Endothelial cell of umbilical vein (primary cell): ENCODE measurements at regions not wholly inside any gene's neighbourhood (a gene's known extent, or its start where the extent isn't known, plus 50 kb on each side); places are given as distances from the start of the nearest gene placed in this dataset.

Experiments
- BruUV-seq: library from RNA; stranded (reverse); fragments of 400-500 nt; replicated peaks from 2 replicates; lab custom pipeline; 2021; lab: Mats Ljungman, UMichigan
- CTCF ChIA-PET: fragments of 300-600, 350-600 bp; sonication (Branson Sonifier 250); formaldehyde crosslinking; loops from one replicate; lab custom pipeline; 2021; ENCODE audit warnings: antibody characterized with exemption, inconsistent platforms; lab: Charles Lee
- POLR2A ChIA-PET: fragments of 300-600, 350-600 bp; sonication (Branson Sonifier 250); formaldehyde crosslinking; loops from one replicate; lab custom pipeline; 2021; ENCODE audit warnings: antibody characterized with exemption, inconsistent platforms; lab: Charles Lee
- DNase-seq: peaks from one replicate; pipeline ENCODE4 v3.0.0-alpha.2; 2011; ENCODE audit warnings: low read depth, low spot score
- FAIRE-seq: peaks from 2 replicates; lab custom pipeline; 2011; peaks lifted over from hg19 to GRCh38; lab: Jason Lieb, UNC
- H2AFZ ChIP-seq: 2 replicates; pipeline ENCODE4 v1.6.0; 2012; ENCODE audit warnings: low read depth, low read length, control low read depth, inconsistent platforms
- H3K27ac ChIP-seq: 2 replicates; pipeline ENCODE4 v1.5.1; 2011; ENCODE audit warnings: low read depth, mild to moderate bottlenecking, control low read depth, low read length, moderate library complexity; ENCODE audit not compliant: insufficient read depth
- H3K27me3 ChIP-seq, 2 experiments: 2 replicates each; pipeline versions ENCODE4 v1.6.0 to v1.6.1; 2011; ENCODE audit warnings: low read length in 2 of 2, mixed read lengths in 1 of 2; ENCODE audit not compliant: control insufficient read depth in 2 of 2, insufficient read depth in 2 of 2
- H3K36me3 ChIP-seq, 2 experiments: 2 replicates in 1 of 2; 3 replicates in 1 of 2; pipeline ENCODE4 v1.5.1; 2011; ENCODE audit warnings: low read length in 2 of 2, mild to moderate bottlenecking in 1 of 2, moderate library complexity in 1 of 2; ENCODE audit not compliant: control insufficient read depth in 2 of 2, insufficient read depth in 2 of 2; ENCODE audit errors: extremely low read depth in 1 of 2
- H3K4me1 ChIP-seq: 3 replicates; pipeline ENCODE4 v1.5.1; 2011; ENCODE audit warnings: mild to moderate bottlenecking, low read length; ENCODE audit not compliant: control insufficient read depth, insufficient read depth; ENCODE audit errors: extremely low read depth
- H3K4me2 ChIP-seq: 2 replicates; pipeline ENCODE4 v1.6.1; 2011; ENCODE audit warnings: low read length, control low read depth, mixed read lengths; ENCODE audit not compliant: insufficient read depth
- H3K4me3 ChIP-seq, 3 experiments: fragments of 200-600 bp in 1 of 3; sonication (generic), shearing (Covaris generic) in 1 of 3; replicated peaks in 1 of 3; 2 replicates each; pipeline ENCODE4 v1.5.1; 2011 to 2016; ENCODE audit warnings: control low read depth in 3 of 3, low read length in 3 of 3, mild to moderate bottlenecking in 2 of 3, inconsistent platforms in 1 of 3, low read depth in 1 of 3, moderate library complexity in 1 of 3; ENCODE audit not compliant: insufficient read depth in 1 of 3
- H3K79me2 ChIP-seq: 2 replicates; pipeline ENCODE4 v1.6.0; 2012; ENCODE audit warnings: low read length, inconsistent platforms; ENCODE audit not compliant: control insufficient read depth, insufficient read depth
- H3K9ac ChIP-seq: replicated peaks from 2 replicates; pipeline ENCODE3; 2011; ENCODE audit warnings: low read length, control low read depth; ENCODE audit not compliant: insufficient read depth; ENCODE audit errors: extremely low read depth
- H3K9me1 ChIP-seq: replicated peaks from 3 replicates; pipeline ENCODE4 v1.6.0; 2011; ENCODE audit warnings: mild to moderate bottlenecking, low read length; ENCODE audit not compliant: control insufficient read depth, insufficient read depth; ENCODE audit errors: extremely low read depth
- H3K9me3 ChIP-seq: replicated peaks from 2 replicates; pipeline ENCODE4 v1.5.1; 2012; ENCODE audit warnings: low read length, inconsistent platforms; ENCODE audit not compliant: control insufficient read depth, insufficient read depth
- H4K20me1 ChIP-seq: replicated peaks from 2 replicates; pipeline ENCODE3; 2011; ENCODE audit warnings: mild to moderate bottlenecking, low read length; ENCODE audit not compliant: control insufficient read depth, insufficient read depth; ENCODE audit errors: extremely low read depth
- EZH2 ChIP-seq: IDR thresholded peaks from 2 replicates; pipeline ENCODE4 v1.6.1; 2012; ENCODE audit warnings: borderline replicate concordance, low read depth, mild to moderate bottlenecking, moderate library complexity, low read length, inconsistent platforms; ENCODE audit not compliant: severe bottlenecking
- FOS ChIP-seq: IDR thresholded peaks from 2 replicates; pipeline ENCODE4 v1.6.1; 2011; ENCODE audit warnings: mild to moderate bottlenecking, low read length, moderate library complexity, borderline replicate concordance; ENCODE audit not compliant: insufficient read depth
- GATA2 ChIP-seq: IDR thresholded peaks from 2 replicates; pipeline ENCODE4 v1.7.0; 2011; ENCODE audit warnings: low read depth, mild to moderate bottlenecking, moderate library complexity, mixed read lengths, low read length; ENCODE audit not compliant: insufficient read length, insufficient read depth
- JUN ChIP-seq: IDR thresholded peaks from 2 replicates; pipeline ENCODE4 v1.6.1; 2011; ENCODE audit warnings: borderline replicate concordance, low read depth; ENCODE audit not compliant: insufficient read length, insufficient read depth
- MAX ChIP-seq: IDR thresholded peaks from 2 replicates; pipeline ENCODE4 v1.6.1; 2011; ENCODE audit not compliant: insufficient read depth, insufficient read length
- MYC ChIP-seq: IDR thresholded peaks from one replicate; pipeline ENCODE4 v1.6.1; 2011; ENCODE audit warnings: mild to moderate bottlenecking, low read depth, low read length
- POLR2A ChIP-seq: IDR thresholded peaks from 2 replicates; pipeline ENCODE4 v1.6.1; 2012; ENCODE audit warnings: low read depth, mild to moderate bottlenecking, control low read depth, low read length
- POLR2AphosphoS5 ChIP-seq: IDR thresholded peaks from 2 replicates; pipeline ENCODE4 v1.6.1; 2012; ENCODE audit warnings: low read depth, mild to moderate bottlenecking, control low read depth, low read length, moderate library complexity; ENCODE audit not compliant: insufficient read depth
- dilution Hi-C: fragments of 300-500 bp; cut with MboI; formaldehyde crosslinking; loops from one replicate; pipeline ENCODE4 v1.15.0; 2019; ENCODE audit warnings: low sequenced_read_pairs; ENCODE audit not compliant: extremely low pct_ligation_motif_present
- intact Hi-C: fragments of 100-400 bp; cut with micrococcal nuclease; formaldehyde crosslinking; loops from one replicate; pipeline ENCODE4 v1.10.0; 2022
- TF ChIP-seq, protein P1 (sequence below), 2 donors: IDR thresholded peaks; 1 replicate in 1 of 2; 2 replicates in 1 of 2; pipeline ENCODE4 v1.5.1; 2011; ENCODE audit warnings: low read length in 2 of 2, mild to moderate bottlenecking in 2 of 2, moderate library complexity in 2 of 2, control low read depth in 1 of 2, inconsistent platforms in 1 of 2, low read depth in 1 of 2; ENCODE audit not compliant: insufficient read depth in 1 of 2; ENCODE audit errors: extremely low read depth in 1 of 2

DNA sequence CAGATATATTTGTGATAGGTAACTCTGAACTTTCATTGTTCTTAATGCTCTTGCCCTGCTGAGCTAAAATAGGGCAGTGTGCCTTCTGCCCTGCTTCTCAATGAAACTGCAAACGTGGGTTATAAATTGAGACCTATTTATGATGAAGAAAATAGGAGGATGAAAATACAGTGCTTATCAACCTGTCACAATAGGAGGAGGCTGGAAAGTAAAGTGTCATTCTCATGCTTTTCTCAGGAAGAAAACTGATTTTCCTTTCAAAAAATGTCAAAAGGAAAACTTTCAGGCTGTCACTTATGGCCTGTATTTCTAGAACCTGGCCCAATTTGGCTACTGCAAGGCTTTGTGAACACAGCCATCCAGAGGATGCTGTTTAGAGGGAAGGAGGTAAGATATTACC lies 130.3 kb upstream of the TUSC1 start:
- FAIRE-seq = no peak
- POLR2A ChIA-PET = no interaction called here
- dilution Hi-C loops = no loop called here
- Histone ChIP-seq H3K27me3 (no peaks in the 10 kb centered on the region), H3K9ac (no peak overlapping the region), H3K9me3 (no peaks in the 10 kb centered on the region), H3K4me2 (no peak overlapping the region), H3K4me3 (no peak overlapping the region), H2AFZ (no peak overlapping the region), H3K4me1 (no peaks in the 10 kb centered on the region), H3K79me2 (no peaks in the 10 kb centered on the region), H3K27ac (no peak overlapping the region), H3K9me1 (no peaks in the 10 kb centered on the region), H4K20me1 (no peaks in the 10 kb centered on the region), H3K36me3 (no peaks in the 10 kb centered on the region)
- CTCF ChIA-PET = no interaction called here
- TF ChIP-seq, protein P1, sequence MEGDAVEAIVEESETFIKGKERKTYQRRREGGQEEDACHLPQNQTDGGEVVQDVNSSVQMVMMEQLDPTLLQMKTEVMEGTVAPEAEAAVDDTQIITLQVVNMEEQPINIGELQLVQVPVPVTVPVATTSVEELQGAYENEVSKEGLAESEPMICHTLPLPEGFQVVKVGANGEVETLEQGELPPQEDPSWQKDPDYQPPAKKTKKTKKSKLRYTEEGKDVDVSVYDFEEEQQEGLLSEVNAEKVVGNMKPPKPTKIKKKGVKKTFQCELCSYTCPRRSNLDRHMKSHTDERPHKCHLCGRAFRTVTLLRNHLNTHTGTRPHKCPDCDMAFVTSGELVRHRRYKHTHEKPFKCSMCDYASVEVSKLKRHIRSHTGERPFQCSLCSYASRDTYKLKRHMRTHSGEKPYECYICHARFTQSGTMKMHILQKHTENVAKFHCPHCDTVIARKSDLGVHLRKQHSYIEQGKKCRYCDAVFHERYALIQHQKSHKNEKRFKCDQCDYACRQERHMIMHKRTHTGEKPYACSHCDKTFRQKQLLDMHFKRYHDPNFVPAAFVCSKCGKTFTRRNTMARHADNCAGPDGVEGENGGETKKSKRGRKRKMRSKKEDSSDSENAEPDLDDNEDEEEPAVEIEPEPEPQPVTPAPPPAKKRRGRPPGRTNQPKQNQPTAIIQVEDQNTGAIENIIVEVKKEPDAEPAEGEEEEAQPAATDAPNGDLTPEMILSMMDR (IDR thresholded peaks at IDR 0.05; ENCODE audit: extremely low read depth in 1 of 2, insufficient read depth in 1 of 2, low read depth in 1 of 2, low read length in 2 of 2) = no peak
- TF ChIP-seq EZH2 (no peak), MAX (no peak)
- no peak for DNase-seq
- no TSS peak for BruUV-seq
- intact Hi-C loops = no loop called here

GRCh38 chr9:25804856-25805255 lies 126.6 kb upstream of the TUSC1 start:
- Histone ChIP-seq H3K9me1 (no peaks in the 10 kb centered on the region), H3K4me2 (no peak overlapping the region)
- no peak for DNase-seq

More at GRCh38 chr9:25804856-25805255, 126.6 kb upstream of the TUSC1 start:
- CTCF ChIA-PET = interaction anchor here (1.2 to 1.5 kb wide), 3 partner anchors 13 to 522 kb away, joined by 3 to 6 read pairs (median 4); no protein-coding TSS in a partner anchor
- Histone ChIP-seq H3K79me2 (no peaks in the 10 kb centered on the region), H3K4me3 (no peak overlapping the region), H3K9me3 (no peaks in the 10 kb centered on the region), H3K27me3 (no peaks in the 10 kb centered on the region), H2AFZ (no peak overlapping the region), H3K27ac (no peak overlapping the region), H4K20me1 (no peaks in the 10 kb centered on the region), H3K4me1 (no peaks in the 10 kb centered on the region), H3K36me3 (no peaks in the 10 kb centered on the region), H3K9ac (no peak overlapping the region)
- no peak for TF ChIP-seq JUN
- no peak for TF ChIP-seq EZH2
- no peak for TF ChIP-seq GATA2
- TF ChIP-seq MYC = no peak
- TF ChIP-seq, protein P1 (IDR thresholded peaks at IDR 0.05; ENCODE audit: extremely low read depth in 1 of 2, insufficient read depth in 1 of 2, low read depth in 1 of 2, low read length in 2 of 2) = no peak
- no peak for TF ChIP-seq POLR2A
- TF ChIP-seq FOS = no peak
- no peak for TF ChIP-seq POLR2AphosphoS5
- no peak for TF ChIP-seq MAX
- intact Hi-C loops = no loop called here
- no TSS peak for BruUV-seq
- POLR2A ChIA-PET = no interaction called here
- dilution Hi-C loops = no loop called here
- FAIRE-seq = no peak
